ENCODE measurements at regions not wholly inside any gene's neighbourhood (a gene's known extent, or its start where the extent isn't known, plus 50 kb on each side); places are given as distances from the start of the nearest gene placed in this dataset.

GRCh38 chr5:143890487-143890886, 78.5 kb downstream of the HMHB1 start (continued):
- TF ChIP-seq ZBTB10 (CRISPR knock-in tag; IDR thresholded peaks at IDR 0.05; ENCODE audit: borderline replicate concordance), result no peak
- TF ChIP-seq MXD4 (CRISPR knock-in tag; IDR thresholded peaks at IDR 0.05), result no peak
- TF ChIP-seq KLF6 (CRISPR knock-in tag; IDR thresholded peaks at IDR 0.05), result no peak
- no peak for TF ChIP-seq ZNF275 (CRISPR knock-in tag; IDR thresholded peaks at IDR 0.05; ENCODE audit: borderline replicate concordance)

GRCh38 chr5:143892271-143892670, 80.3 kb downstream of the HMHB1 start:
- no TSS peak for BruUV-seq (replicated peaks)
- no peak for DNase-seq (ENCODE audit: low spot score)
- H3K9me3 ChIP-seq (ENCODE audit: low read length), result no peaks in the 10 kb centered on the region
- no peak overlapping the region for H3K4me2 ChIP-seq (ENCODE audit: low read depth, low read length)
- TF ChIP-seq ZNF234 (CRISPR knock-in tag; conservative IDR thresholded peaks at IDR 0.05), result no peak
- no peak for TF ChIP-seq GPN1 (CRISPR knock-in tag; IDR thresholded peaks at IDR 0.05; ENCODE audit: borderline replicate concordance)
- no peak for TF ChIP-seq ZNF180 (CRISPR knock-in tag; IDR thresholded peaks at IDR 0.05; ENCODE audit: borderline replicate concordance, low read depth)
- no peak for TF ChIP-seq DR1 (CRISPR knock-in tag; IDR thresholded peaks at IDR 0.05)
- no peak for TF ChIP-seq E2F5 (CRISPR knock-in tag; conservative IDR thresholded peaks at IDR 0.05)
- TF ChIP-seq ZNF354B (CRISPR knock-in tag; IDR thresholded peaks at IDR 0.05), result no peak
- no peak for TF ChIP-seq ZNF556 (CRISPR knock-in tag; IDR thresholded peaks at IDR 0.05; ENCODE audit: borderline replicate concordance)
- no peak for TF ChIP-seq ZFP36L2 (CRISPR knock-in tag; IDR thresholded peaks at IDR 0.05)
- no peak for TF ChIP-seq MED8 (CRISPR knock-in tag; IDR thresholded peaks at IDR 0.05; ENCODE audit: insufficient replicate concordance)
- TF ChIP-seq ZNF549 (CRISPR knock-in tag; IDR thresholded peaks at IDR 0.05), result no peak
- no peak for TF ChIP-seq ZNF597 (CRISPR knock-in tag; IDR thresholded peaks at IDR 0.05)
- TF ChIP-seq SETDB1 (CRISPR knock-in tag; IDR thresholded peaks at IDR 0.05; ENCODE audit: borderline replicate concordance), result no peak
- TF ChIP-seq ZNF577 (CRISPR knock-in tag; IDR thresholded peaks at IDR 0.05; ENCODE audit: borderline replicate concordance, low read depth), result no peak
- TF ChIP-seq ZNF441 (CRISPR knock-in tag; IDR thresholded peaks at IDR 0.05; ENCODE audit: borderline replicate concordance), result no peak
- H3K4me1 ChIP-seq (ENCODE audit: insufficient read depth, low read length), result no peaks in the 10 kb centered on the region
- no peaks in the 10 kb centered on the region for H3K79me2 ChIP-seq (ENCODE audit: insufficient read depth, low read length)
- no peak overlapping the region for H3K9ac ChIP-seq (ENCODE audit: insufficient read depth, low read depth, low read length)
- no peak overlapping the region for H3K4me3 ChIP-seq (replicated peaks in 1 of 3; ENCODE audit: insufficient read depth in 1 of 3, low read depth in 2 of 3, low read length in 3 of 3)
- intact Hi-C loops (cut with micrococcal nuclease; ENCODE audit: unreplicated experiment) (no loop called here), in situ Hi-C loops (cut with HindIII; ENCODE audit: extremely low pct_ligation_motif_present, low pct_unique_long_range_greater_than_20kb) (no loop called here)
- CTCF ChIA-PET (ENCODE audit: low intra/inter-chr PET ratio, low total read pairs), result no interaction called here
- FAIRE-seq, result no peak
- H3K36me3 ChIP-seq (replicated peaks in 1 of 2; ENCODE audit: control insufficient read depth in 1 of 2, insufficient read depth in 2 of 2, low read length in 2 of 2), result no peaks in the 10 kb centered on the region
- WGBS (ENCODE audit: low lambda C conversion rate), result 0% methylated on average over 1 of the region's 1 CpG
- H2AFZ ChIP-seq (ENCODE audit: low read length), result no peak overlapping the region
- no peak for ATAC-seq
- H3K27ac ChIP-seq (ENCODE audit: extremely low read length, insufficient read depth, low read length), result no peak overlapping the region
- POLR2A ChIA-PET, result no interaction called here
- H3K27me3 ChIP-seq (ENCODE audit: control insufficient read depth in 1 of 2, insufficient read depth in 2 of 2, low read length in 2 of 2), result peaks cover 0 to 1% of the 10 kb centered on the region in 2 experiments; a peak in 1 of 5 replicates
- no peaks in the 10 kb centered on the region for H4K20me1 ChIP-seq (ENCODE audit: insufficient read depth, low read length)

Measured in HepG2 (cell line).